Mesothelial cell of epicardium (in vitro differentiated cells): ENCODE measurements at regions not wholly inside any gene's neighbourhood (a gene's known extent, or its start where the extent isn't known, plus 50 kb on each side); places are given as distances from the start of the nearest gene placed in this dataset.

Source experiments
- DNase-seq, 2 experiments: peaks; one replicate each; pipeline ENCODE4 v3.0.0; 2021; ENCODE audit warnings: low spot score in 2 of 2; ENCODE audit not compliant: unreplicated experiment in 2 of 2
- H3K27ac Mint-ChIP-seq: 2 replicates; pipeline ENCODE4 v1.8.0; 2021; ENCODE audit warnings: mixed read lengths
- H3K27me3 Mint-ChIP-seq: 2 replicates; pipeline ENCODE4 v1.8.0; 2021; ENCODE audit warnings: low read depth, mixed read lengths
- H3K36me3 Mint-ChIP-seq: 2 replicates; pipeline ENCODE4 v1.8.0; 2021; ENCODE audit warnings: mixed read lengths
- H3K4me1 Mint-ChIP-seq: 2 replicates; pipeline ENCODE4 v1.8.0; 2021; ENCODE audit warnings: mixed read lengths
- H3K4me3 Mint-ChIP-seq: 2 replicates; pipeline ENCODE4 v1.8.0; 2021; ENCODE audit warnings: mild to moderate bottlenecking, moderate library complexity, mixed read lengths
- H3K9me3 Mint-ChIP-seq: 2 replicates; pipeline ENCODE4 v1.8.0; 2021; ENCODE audit warnings: mixed read lengths
- TF ChIP-seq, protein P1 (sequence below): fragments of 200-600 bp; sonication (generic); IDR thresholded peaks from one replicate; pipeline ENCODE4 v1.5.0; 2021; ENCODE audit warnings: antibody characterized with exemption; ENCODE audit not compliant: unreplicated experiment

- no peaks in the 10 kb centered on the region for H3K27me3 Mint-ChIP-seq
- H3K9me3 Mint-ChIP-seq, result peaks cover 16% of the 10 kb centered on the region
These were observed 533.2 kb upstream of the TNP1 start for GRCh38 chr2:217392930-217393584.

GRCh38 chr2:217387776-217388387, 528.0 kb upstream of the TNP1 start:
- peaks cover 18% of the 10 kb centered on the region for H3K36me3 Mint-ChIP-seq
- H3K9me3 Mint-ChIP-seq, result peaks cover 16% of the 10 kb centered on the region
- H3K27me3 Mint-ChIP-seq, result no peaks in the 10 kb centered on the region
- TF ChIP-seq, protein P1, sequence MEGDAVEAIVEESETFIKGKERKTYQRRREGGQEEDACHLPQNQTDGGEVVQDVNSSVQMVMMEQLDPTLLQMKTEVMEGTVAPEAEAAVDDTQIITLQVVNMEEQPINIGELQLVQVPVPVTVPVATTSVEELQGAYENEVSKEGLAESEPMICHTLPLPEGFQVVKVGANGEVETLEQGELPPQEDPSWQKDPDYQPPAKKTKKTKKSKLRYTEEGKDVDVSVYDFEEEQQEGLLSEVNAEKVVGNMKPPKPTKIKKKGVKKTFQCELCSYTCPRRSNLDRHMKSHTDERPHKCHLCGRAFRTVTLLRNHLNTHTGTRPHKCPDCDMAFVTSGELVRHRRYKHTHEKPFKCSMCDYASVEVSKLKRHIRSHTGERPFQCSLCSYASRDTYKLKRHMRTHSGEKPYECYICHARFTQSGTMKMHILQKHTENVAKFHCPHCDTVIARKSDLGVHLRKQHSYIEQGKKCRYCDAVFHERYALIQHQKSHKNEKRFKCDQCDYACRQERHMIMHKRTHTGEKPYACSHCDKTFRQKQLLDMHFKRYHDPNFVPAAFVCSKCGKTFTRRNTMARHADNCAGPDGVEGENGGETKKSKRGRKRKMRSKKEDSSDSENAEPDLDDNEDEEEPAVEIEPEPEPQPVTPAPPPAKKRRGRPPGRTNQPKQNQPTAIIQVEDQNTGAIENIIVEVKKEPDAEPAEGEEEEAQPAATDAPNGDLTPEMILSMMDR, result no peak
- H3K4me1 Mint-ChIP-seq, result peaks cover 9% of the 10 kb centered on the region
- DNase-seq, result no peak
- H3K4me3 Mint-ChIP-seq, result no peak overlapping the region
- H3K27ac Mint-ChIP-seq, result no peak overlapping the region

More at GRCh38 chr2:217392930-217393584, 533.2 kb upstream of the TNP1 start:
- H3K4me1 Mint-ChIP-seq, result peaks cover 11% of the 10 kb centered on the region
- peaks cover 18% of the 10 kb centered on the region for H3K36me3 Mint-ChIP-seq
- TF ChIP-seq, protein P1, result no peak
- DNase-seq, result no peak
- no peak overlapping the region for H3K4me3 Mint-ChIP-seq
- peak overlapping the region; percentile 40 for H3K27ac Mint-ChIP-seq

- peaks cover 9% of the 10 kb centered on the region for H3K36me3 Mint-ChIP-seq
- no peaks in the 10 kb centered on the region for H3K27me3 Mint-ChIP-seq
- DNase-seq, result no peak
- peaks cover 7% of the 10 kb centered on the region for H3K9me3 Mint-ChIP-seq
- H3K27ac Mint-ChIP-seq, result no peak overlapping the region
- TF ChIP-seq, protein P1, result no peak
- H3K4me3 Mint-ChIP-seq, result no peak overlapping the region
- peaks cover 9% of the 10 kb centered on the region for H3K4me1 Mint-ChIP-seq
These were observed 526.2 kb upstream of the TNP1 start for GRCh38 chr2:217386041-217386440.

GRCh38 chr2:217383620-217384019, 523.8 kb upstream of the TNP1 start:
- H3K4me1 Mint-ChIP-seq, result peaks cover 9% of the 10 kb centered on the region
- DNase-seq, result no peak
- peaks cover 2% of the 10 kb centered on the region for H3K36me3 Mint-ChIP-seq
- TF ChIP-seq, protein P1, result no peak
- H3K4me3 Mint-ChIP-seq, result no peak overlapping the region
- no peaks in the 10 kb centered on the region for H3K27me3 Mint-ChIP-seq
- H3K9me3 Mint-ChIP-seq, result no peaks in the 10 kb centered on the region
- H3K27ac Mint-ChIP-seq, result no peak overlapping the region

DNA sequence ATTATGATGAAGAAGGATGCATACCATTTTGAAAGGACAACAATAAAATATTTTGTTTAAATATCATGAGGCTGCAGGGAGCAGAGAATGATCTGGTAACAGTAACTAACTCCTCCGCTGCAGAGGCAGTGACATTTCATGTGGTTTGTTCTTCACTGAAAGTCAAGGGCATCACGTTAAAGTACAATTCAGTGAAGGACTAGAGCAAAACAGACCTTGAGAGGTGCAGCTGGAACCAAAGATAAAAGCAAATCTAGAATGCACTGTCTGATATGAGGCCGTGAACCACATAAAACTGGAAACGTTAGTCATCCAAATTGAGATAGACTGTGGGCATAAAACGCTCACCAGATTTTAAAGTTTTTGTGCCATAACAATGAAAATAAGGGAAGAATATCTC, 522.9 kb upstream of the TNP1 start:
- no peak overlapping the region for H3K4me3 Mint-ChIP-seq
- H3K9me3 Mint-ChIP-seq, result peaks cover 1% of the 10 kb centered on the region
- TF ChIP-seq, protein P1, result no peak
- no peaks in the 10 kb centered on the region for H3K27me3 Mint-ChIP-seq
- H3K36me3 Mint-ChIP-seq, result peaks cover 3% of the 10 kb centered on the region
- no peak overlapping the region for H3K27ac Mint-ChIP-seq
- no peak for DNase-seq
- H3K4me1 Mint-ChIP-seq, result peaks cover 5% of the 10 kb centered on the region
